Smooth muscle cell (in vitro differentiated cells): ENCODE measurements at regions not wholly inside any gene's neighbourhood (a gene's known extent, or its start where the extent isn't known, plus 50 kb on each side); places are given as distances from the start of the nearest gene placed in this dataset.

Source experiments
- DNase-seq: peaks from one replicate; lab custom pipeline; 2025; ENCODE audit not compliant: unreplicated experiment; lab: John Stamatoyannopoulos, UW
- H2AFZ ChIP-seq: fragments of 200-600 bp; sonication (generic); 2 replicates; pipeline ENCODE4 v1.6.0; 2016; ENCODE audit warnings: antibody characterized with exemption, low read depth, mild to moderate bottlenecking
- H3F3A ChIP-seq: fragments of 200-600 bp; sonication (generic); 2 replicates; pipeline ENCODE4 v1.6.0; 2017; ENCODE audit warnings: antibody characterized with exemption, low read depth
- H3K27ac ChIP-seq: fragments of 200-600 bp; sonication (generic); 2 replicates; pipeline ENCODE4 v1.5.1; 2016; ENCODE audit warnings: low read depth, mild to moderate bottlenecking
- H3K27me3 ChIP-seq: fragments of 200-600 bp; sonication (generic); 2 replicates; pipeline ENCODE4 v1.6.1; 2016; ENCODE audit warnings: low read depth, mild to moderate bottlenecking
- H3K36me3 ChIP-seq: fragments of 200-600 bp; sonication (generic); 2 replicates; pipeline ENCODE4 v1.5.1; 2016; ENCODE audit warnings: low read depth
- H3K4me1 ChIP-seq: fragments of 200-600 bp; sonication (generic); 2 replicates; pipeline ENCODE4 v1.5.1; 2016; ENCODE audit warnings: low read depth
- H3K4me2 ChIP-seq: fragments of 200-600 bp; sonication (generic); 2 replicates; pipeline ENCODE4 v1.6.0; 2016; ENCODE audit warnings: mild to moderate bottlenecking
- H3K4me3 ChIP-seq: fragments of 200-600 bp; sonication (generic); 2 replicates; pipeline ENCODE4 v1.5.1; 2016; ENCODE audit warnings: mild to moderate bottlenecking
- H3K79me2 ChIP-seq: fragments of 200-600 bp; sonication (generic); 2 replicates; pipeline ENCODE4 v1.6.0; 2016; ENCODE audit warnings: low read depth, mild to moderate bottlenecking
- H3K9ac ChIP-seq: fragments of 200-600 bp; sonication (generic); 2 replicates; pipeline ENCODE4 v1.6.0; 2016; ENCODE audit warnings: low read depth
- H3K9me3 ChIP-seq: fragments of 200-600 bp; sonication (generic); replicated peaks from 2 replicates; pipeline ENCODE4 v1.5.1; 2016; ENCODE audit warnings: low read depth
- H4K20me1 ChIP-seq: fragments of 200-600 bp; sonication (generic); 2 replicates; pipeline ENCODE4 v1.6.0; 2016; ENCODE audit warnings: low read depth
- WGBS: methylation state at CpG from one replicate; pipeline ENCODE4 v1.1.7; 2016; ENCODE audit warnings: low lambda C conversion rate; 5-methylcytosine and 5-hydroxymethylcytosine counted together
- TF ChIP-seq, protein P1 (sequence below): fragments of 200-600 bp; sonication (generic); IDR thresholded peaks from 2 replicates; pipeline ENCODE4 v1.5.1; 2017; ENCODE audit warnings: borderline replicate concordance, mild to moderate bottlenecking, antibody characterized with exemption; ENCODE audit not compliant: insufficient read depth, poor library complexity, severe bottlenecking

DNA sequence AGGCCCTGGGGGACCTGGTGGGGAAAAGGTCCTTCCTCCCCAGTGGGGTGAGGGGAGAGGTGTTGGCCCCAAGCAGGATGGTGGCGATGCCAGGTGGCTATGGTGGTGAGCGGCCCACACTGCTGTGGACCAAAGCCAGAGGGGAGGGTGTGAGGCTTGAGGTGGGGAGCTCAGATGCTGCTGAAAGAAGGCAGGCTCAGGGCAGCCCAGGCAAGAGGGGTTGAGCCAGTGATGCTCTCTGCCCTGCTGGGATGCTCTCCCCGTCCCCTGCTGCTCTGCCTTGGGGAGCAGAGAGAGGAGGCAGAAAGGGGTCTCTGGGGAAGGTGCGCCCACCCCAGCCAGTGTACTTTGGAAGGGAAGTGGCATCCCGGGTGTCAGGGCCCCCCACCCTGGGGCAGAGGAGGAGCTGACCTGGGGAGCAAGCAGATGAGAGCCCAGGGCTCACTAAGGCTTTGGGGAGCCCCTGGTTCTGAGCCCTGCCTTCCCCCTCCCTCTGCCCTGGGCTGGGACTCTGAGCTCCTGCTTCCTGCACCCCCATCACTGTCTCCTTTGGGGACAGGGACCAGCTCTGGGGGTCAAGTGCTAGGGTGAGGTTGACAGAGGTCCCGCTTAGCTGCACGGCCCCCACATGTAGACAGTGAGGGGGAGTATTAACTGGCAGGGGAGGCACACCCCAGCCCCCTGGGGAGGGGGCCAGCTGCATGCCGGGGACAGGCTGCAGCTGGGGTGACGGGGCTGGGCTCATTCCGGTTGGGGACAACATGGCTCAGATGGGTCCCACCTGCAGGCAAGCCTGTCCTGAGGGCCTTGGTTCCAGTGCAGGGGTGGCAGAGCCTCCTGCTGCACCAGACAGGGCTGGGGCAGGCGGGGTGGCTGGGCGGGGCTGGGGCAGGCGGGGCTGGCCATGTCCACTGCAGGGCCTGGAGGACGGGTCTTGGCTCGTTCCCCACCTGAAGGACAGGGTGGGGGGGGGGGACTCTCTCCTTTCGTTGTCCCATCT, 124.4 kb downstream of the KIF26A start:
- TF ChIP-seq, protein P1, sequence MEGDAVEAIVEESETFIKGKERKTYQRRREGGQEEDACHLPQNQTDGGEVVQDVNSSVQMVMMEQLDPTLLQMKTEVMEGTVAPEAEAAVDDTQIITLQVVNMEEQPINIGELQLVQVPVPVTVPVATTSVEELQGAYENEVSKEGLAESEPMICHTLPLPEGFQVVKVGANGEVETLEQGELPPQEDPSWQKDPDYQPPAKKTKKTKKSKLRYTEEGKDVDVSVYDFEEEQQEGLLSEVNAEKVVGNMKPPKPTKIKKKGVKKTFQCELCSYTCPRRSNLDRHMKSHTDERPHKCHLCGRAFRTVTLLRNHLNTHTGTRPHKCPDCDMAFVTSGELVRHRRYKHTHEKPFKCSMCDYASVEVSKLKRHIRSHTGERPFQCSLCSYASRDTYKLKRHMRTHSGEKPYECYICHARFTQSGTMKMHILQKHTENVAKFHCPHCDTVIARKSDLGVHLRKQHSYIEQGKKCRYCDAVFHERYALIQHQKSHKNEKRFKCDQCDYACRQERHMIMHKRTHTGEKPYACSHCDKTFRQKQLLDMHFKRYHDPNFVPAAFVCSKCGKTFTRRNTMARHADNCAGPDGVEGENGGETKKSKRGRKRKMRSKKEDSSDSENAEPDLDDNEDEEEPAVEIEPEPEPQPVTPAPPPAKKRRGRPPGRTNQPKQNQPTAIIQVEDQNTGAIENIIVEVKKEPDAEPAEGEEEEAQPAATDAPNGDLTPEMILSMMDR: no peak
- no peaks in the 10 kb centered on the region for H4K20me1 ChIP-seq
- no peak overlapping the region for H3K27ac ChIP-seq
- H3F3A ChIP-seq: no peaks in the 10 kb centered on the region
- no peak for DNase-seq
- H3K4me2 ChIP-seq: no peak overlapping the region
- no peak overlapping the region for H3K9ac ChIP-seq
- H3K4me3 ChIP-seq: no peak overlapping the region
- H3K27me3 ChIP-seq: no peaks in the 10 kb centered on the region
- 94% methylated on average over 9 of the region's 16 CpGs for WGBS
- H2AFZ ChIP-seq: no peak overlapping the region
- H3K79me2 ChIP-seq: no peaks in the 10 kb centered on the region
- no peaks in the 10 kb centered on the region for H3K4me1 ChIP-seq
- H3K9me3 ChIP-seq: no peaks in the 10 kb centered on the region
- H3K36me3 ChIP-seq: no peaks in the 10 kb centered on the region

DNA sequence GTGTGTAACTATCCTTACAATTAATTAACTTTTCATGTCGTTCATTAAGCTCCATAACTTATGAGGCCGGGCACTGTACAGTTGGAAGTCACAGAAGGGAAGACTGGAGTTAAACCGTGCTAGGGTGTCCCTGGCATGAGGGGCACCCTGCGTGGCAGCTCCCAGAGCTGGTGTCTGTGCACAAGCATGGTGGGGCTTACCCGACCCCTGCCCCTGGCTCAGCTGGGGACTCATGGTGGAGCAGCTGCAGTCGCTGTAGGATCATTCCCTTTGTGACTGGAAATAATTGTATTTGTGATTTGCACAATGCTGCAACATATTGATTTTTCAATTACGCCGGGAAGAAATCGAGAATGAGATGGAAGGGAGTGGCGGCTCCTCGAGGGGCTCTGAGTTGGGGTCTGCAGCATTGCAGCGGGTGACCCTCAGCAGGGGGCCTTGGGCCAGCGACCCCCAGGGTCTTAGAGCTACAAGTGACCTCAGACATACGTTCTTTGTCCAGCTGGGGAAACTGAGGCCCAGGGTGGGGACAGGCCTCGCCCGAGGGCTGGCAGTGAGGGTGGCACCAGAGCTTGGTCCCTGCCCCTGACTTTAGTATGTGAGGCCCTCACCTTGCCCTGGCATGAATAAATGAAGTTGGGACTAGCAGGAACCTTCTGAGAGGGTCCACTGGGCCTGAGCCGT, 125.4 kb downstream of the KIF26A start:
- H3K4me1 ChIP-seq: no peaks in the 10 kb centered on the region
- H3K79me2 ChIP-seq: no peaks in the 10 kb centered on the region
- no peak overlapping the region for H3K4me2 ChIP-seq
- no peak overlapping the region for H3K27ac ChIP-seq
- no peak overlapping the region for H3K4me3 ChIP-seq
- H3K9me3 ChIP-seq: no peaks in the 10 kb centered on the region
- H3K9ac ChIP-seq: no peak overlapping the region
- H3K36me3 ChIP-seq: no peaks in the 10 kb centered on the region
- TF ChIP-seq, protein P1: no peak
- no peak for DNase-seq
- H3F3A ChIP-seq: no peaks in the 10 kb centered on the region
- H3K27me3 ChIP-seq: no peaks in the 10 kb centered on the region
- H4K20me1 ChIP-seq: no peaks in the 10 kb centered on the region
- H2AFZ ChIP-seq: no peak overlapping the region
- WGBS: 90% methylated on average over 17 of the region's 17 CpGs

DNA sequence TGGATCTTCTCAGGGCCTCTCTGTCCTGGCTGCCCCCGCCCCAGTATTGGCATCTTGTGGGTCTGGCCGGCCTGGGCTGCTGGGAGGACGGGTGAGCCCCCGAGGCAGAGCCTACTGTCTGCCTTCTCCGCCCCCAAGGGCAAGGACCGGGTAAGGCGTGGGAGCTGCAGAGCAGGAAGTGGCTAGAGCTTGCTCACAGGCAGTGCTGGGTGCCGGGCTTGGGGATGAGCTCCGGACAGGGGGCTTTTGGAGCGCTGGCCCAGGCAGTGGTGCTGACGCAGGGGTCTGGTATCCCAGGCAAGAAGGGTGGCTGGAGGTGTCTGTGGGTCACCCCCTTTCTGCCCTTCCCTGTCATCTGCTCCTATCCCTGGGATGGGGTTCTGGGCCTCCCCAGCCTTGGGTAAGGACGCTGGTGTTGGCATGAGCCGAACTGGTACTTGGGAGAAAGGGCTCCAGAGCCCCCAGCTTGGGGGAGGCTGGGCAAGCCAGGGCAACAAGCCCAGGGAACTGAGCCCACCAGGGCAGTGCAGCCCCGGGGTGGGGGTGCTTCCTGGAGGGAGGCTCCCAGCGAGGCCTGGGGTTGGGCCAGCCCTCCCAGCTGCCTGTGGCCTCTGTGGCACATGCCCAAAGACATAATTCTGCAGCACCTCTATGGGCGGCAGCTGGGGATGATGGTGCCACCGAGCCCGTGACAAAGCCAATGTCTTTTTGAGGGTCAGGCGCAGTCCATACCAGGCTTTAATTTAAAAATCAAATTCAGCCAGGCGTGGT, 126.3 kb downstream of the KIF26A start:
- TF ChIP-seq, protein P1: no peak
- Histone ChIP-seq H3K36me3 (no peaks in the 10 kb centered on the region), H3K27me3 (no peaks in the 10 kb centered on the region), H3K4me3 (no peak overlapping the region), H3K79me2 (no peaks in the 10 kb centered on the region), H3K9me3 (no peaks in the 10 kb centered on the region), H3K4me2 (no peak overlapping the region), H4K20me1 (no peaks in the 10 kb centered on the region), H3K9ac (no peak overlapping the region), H3K4me1 (no peaks in the 10 kb centered on the region), H3F3A (no peaks in the 10 kb centered on the region), H2AFZ (no peak overlapping the region), H3K27ac (no peak overlapping the region)
- DNase-seq: no peak
- 87% methylated on average over 20 of the region's 20 CpGs for WGBS
